GM18511 (cell line): ENCODE measurements at regions not wholly inside any gene's neighbourhood (a gene's known extent, or its start where the extent isn't known, plus 50 kb on each side); places are given as distances from the start of the nearest gene placed in this dataset.

ENCODE experiments used
- ATAC-seq: cut with Tn5 transposase; IDR thresholded peaks from one replicate; pipeline ENCODE4 v1.9.1; 2021; ENCODE audit warnings: mild to moderate bottlenecking, moderate library complexity; ENCODE audit not compliant: unreplicated experiment

DNA sequence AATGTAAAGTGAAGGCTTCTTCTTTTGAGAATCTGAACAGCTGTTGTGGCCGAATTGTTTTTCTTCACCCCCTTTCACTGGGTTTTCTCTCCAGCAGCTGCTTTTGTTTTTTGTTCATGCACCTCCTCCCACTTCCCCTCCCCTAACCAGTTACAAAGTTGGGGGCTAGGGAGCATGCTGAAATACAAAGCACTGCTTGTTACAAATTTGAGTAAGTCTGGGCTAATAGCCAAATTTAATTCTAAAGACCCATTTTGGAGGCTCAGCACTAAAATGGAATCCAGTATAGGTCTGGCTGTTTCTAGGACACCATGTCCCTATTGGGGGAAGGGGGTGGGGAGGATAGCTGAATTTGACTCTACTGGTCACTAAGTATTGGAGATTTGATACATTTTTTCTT is 89.2 kb upstream of the GPM6B start:
- ATAC-seq, result no peak

DNA sequence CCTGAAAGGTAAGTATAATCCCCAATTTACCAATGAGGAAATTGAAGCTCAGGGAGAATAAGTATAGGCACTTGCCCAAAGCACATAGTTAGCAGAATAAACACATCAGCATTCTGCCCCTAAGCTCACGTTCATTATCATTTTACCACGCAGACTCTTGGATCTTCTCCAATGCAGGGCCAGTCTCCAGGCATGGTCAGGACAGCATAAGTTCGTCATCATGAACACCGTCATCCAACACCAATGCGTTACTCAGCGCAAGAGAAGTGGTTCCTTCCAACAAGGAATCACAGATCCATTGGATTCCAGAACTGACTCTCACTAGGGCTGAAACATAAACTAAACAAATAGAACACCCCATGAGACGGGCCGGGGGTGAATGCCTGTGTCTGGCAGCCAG is 86.5 kb upstream of the GPM6B start:
- no peak for ATAC-seq

DNA sequence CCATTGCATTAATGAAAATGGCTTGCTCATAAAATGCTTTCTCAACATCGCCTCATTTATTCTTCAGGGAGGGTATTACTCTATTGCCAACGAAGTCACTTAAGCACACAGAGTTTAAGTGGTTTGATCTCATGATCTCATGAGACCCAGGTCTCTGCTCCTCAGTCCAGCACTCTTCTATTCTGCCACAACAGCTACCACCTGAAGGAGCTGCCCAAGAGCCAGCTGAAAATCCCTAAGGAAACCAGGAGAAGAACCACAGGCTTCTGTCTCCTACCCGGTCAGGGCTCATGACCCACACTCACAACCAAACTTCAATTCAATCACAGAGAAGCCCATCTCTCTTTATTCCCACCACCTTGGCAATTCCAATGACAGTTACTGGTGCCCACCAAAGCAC is 85.5 kb upstream of the GPM6B start:
- ATAC-seq, result no peak

DNA sequence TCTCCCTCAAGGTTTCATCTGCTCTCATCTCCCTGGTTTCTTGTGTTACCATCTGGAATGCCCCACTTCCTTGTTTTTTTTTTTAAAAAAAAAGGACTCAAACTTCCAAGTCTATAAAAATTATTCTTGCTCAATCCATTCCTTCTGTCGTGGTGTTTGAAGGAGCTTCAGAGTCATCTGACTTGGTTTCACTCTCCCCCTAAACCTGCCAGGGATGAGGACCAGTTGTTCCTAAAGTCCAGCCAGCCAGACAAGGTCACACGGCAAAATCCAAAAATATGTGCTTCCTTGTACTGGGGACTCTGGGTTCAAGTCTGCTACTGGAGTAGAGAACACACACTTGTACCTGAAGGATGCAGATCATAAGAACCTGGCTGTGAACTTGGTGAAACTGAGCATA is 84.5 kb upstream of the GPM6B start:
- no peak for ATAC-seq

DNA sequence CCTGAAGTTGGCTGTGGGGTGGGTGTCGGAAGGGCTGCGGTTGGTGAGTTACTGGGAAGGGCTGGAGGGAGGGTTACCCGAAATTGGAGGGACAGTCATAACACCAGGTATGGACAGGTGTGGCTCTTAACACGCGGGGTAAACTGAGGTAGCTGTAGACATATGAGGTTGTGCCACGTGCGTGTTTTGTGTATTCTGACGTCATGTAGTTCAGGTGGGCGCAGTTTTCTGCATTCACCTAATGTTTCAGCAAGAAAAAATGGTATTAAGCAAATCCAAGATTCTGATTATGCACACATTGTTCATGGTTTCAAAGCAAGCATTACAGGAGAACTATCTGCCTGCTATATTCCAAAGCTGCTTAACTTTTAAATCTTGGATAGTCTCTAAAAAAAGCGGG is 83.5 kb upstream of the GPM6B start:
- no peak for ATAC-seq

DNA sequence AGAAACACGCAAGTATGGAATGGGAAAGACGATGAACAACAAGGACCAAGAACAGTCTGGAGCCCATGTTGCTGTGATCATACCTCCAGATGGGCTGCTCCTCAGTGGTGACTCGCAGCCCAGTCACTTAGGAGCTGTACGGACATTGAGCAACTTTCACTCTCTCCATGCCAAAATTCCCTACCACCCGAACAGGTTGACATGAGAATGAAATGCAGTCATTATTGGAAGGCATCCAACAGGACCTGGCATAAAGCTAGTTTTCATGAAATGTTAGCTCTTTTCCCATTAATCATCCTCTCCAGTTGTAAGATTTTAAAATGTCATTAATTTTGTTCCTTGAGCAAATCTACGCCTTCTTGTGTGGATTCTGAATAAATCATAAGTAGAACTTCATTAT is 82.7 kb upstream of the GPM6B start:
- no peak for ATAC-seq

DNA sequence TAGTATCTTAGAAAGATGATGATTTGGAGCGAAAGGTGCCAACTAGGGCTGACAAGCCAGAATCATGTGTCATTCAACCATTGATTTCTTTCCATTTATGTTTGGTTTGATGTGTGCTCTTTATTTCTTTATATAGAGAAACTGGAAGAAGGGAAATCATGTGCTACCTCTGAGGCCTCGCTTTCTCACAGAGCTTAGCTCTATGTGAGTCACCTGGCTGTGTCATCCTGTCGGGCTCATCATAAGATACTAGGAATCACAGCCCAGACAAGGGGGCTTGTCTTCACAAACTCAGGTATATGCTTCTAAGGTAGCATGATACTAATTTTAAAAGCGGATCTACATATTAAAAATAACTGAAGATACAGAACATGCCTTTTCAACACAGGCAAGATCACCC is 81.7 kb upstream of the GPM6B start:
- ATAC-seq, result no peak

DNA sequence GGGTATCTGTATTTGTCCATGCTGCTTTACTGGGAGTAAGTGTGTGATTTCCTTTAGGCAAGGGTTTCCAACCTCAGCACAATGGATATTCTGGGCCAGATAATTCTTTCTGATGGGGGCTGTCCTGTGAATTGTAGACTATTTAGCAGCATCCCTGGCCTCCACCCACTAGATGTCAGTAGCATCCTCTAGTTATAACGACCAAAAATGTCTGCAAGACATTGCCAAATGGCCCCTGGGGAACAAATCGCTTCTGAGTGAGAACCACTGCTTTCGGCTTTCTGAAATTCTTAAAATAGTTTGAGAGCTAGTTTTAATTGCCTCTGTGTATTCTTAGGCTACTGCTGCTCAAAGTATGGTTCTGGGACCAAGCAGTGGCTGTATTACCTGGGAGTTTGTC is 81.2 kb upstream of the GPM6B start:
- peak; percentile 66 for ATAC-seq

DNA sequence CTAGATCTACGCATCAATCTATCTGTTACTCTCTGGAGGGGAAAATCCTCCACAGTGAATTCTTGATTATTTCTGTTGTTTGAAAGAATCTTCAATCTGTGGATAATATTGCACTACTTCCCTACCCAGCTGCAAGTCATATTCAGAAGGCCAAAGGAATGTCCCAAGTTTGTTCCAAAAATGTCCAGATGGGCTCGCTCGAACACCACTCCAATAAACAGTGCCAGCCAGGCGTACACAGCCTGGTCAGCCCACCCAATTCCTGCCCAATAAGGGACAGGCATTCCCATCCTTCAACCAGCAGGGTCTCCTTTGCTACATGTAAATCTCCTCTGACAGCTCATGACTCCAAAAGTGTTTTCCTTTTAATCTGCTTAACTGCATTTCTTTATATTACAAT is 80.7 kb upstream of the GPM6B start:
- no peak for ATAC-seq

DNA sequence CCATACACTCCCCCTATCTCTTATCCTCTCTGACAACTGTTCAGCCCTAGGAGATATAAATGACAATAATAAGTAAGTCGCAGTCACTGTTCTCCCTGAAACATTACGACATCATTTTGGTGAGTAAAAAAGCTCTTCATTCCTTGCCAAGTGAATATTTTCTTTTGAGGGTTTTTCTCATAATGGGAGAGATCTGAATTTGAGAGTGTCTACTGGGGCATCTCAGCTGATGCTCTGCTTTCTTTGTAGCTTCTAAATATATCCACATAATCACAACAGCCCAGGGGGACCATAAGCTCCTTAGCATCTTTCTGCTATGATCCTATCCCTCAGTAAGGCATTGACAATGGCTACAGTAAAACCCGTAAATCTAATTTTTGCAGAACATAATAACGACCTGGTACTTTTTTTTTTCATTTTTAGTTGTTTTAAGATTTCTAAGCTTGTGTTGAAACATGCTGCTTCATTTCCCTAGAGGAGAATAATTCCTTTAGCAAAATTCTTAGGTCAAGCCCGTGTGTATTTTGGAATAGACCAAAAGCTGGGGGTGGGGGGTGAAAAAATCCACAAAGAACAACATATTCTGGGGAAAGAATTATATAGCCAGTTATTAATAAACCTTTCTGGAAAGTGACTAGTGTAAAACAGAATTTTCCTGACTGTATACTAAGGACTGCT is 78.1 kb upstream of the GPM6B start:
- no peak for ATAC-seq

DNA sequence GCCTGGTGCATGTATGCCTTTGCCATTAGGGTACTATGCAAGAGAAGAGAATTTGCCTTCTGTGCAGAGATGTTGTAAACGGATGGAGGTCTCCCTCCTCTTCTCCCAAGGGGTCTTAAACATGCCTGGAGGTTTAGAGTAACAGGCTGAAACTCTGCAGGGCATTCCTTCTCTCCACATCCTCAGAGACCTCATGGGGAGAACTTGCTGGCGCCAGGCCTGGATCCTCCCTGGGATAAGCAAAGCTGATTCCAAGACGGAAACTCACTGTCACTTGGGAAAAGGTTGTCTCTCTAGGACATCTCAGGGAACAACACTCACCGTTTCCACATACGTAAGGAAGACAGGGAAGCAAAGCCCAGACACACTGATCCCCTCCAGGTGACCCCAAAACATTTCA is 76.9 kb upstream of the GPM6B start:
- no peak for ATAC-seq

DNA sequence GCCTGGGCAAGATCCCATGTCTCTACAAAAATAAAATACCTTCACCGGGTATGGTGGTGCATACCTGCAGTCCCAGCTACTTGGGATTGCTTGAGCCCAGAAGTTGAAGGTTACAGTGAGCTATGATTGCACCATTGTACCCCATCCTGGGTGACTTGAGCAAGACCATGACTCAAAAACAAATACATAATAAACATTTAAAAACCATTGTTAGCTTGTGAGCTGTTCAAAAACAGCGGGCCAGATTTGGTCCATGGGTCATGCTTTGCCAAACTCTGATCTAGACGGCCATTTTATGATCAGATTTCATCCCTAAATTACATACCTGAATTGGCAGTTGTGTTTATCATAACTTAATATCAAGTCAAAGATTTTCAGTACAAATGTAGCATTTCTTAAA is 76.0 kb upstream of the GPM6B start:
- ATAC-seq, result no peak

DNA sequence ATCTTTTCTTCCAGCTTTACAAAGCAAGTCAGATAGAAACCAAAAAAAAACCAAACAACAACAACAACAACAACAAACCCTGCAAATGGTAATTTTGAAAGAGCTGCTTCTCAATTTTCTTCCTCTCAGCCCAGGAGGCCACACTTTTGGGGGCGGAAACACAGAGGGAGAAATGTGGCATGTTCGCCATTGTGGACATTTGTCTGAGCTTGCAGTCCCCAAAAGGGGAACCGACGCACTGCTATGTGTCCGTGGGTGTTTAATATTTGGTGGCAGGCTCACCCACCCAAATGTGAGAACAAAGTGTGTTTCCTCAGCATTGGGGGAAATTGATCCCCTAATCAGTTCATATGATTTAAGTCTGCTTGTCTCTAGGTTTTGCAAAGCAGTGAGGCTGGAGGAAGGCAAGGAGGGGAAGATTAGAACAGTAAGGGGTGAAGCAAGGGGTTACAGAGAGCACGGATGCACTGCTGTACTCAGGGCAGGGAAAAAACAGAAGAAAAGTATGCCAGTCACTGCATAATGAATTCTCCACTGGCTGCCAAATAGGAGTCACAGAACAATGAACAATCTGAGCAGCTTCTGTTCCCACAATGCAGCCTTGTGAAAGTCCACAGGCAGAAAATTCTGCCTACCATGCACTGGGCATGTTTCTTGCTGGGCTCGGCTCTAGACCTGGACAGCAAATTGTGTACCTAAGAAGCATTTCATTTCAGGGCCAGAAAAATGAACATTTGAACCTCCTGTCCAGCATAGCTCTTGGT is 74.7 kb upstream of the GPM6B start:
- no peak for ATAC-seq

DNA sequence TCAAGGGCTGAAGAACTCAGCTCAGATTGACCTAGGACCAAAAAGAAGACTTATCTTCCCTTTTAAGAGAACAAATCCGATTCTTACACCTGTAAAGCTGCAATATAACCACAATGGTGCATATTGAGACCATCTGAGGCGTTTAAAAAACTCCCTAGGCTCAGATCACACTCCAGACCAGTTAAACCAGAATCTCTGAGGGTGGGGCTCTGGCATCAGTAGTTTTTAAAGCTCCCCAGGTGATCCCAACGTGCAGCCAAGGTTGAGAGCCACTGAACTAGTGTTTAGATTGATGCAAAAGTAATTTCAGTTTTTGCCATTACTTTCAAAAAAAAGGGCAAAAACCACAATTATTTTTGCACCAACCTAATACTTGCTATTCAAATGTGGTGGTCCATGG is 73.9 kb upstream of the GPM6B start:
- ATAC-seq, result no peak

DNA sequence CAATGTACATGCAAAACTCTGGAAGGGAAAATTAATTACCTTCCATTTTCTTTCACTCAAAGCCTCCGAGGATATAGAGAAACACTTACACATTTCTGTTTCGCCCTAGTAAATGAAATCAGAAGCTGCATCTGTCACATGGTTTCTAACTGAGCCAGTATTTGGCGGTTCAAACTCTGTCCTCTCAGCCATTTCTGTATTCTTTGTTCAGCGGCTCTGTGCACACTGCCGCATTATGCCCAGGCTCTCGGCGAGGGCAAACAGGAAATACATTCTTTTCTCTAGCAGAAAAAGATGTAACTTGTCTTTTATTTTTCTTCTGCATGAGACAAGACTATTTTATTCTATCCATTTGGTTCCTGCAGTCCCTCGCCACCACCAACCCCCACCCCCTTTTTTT is 71.4 kb upstream of the GPM6B start:
- no peak for ATAC-seq

DNA sequence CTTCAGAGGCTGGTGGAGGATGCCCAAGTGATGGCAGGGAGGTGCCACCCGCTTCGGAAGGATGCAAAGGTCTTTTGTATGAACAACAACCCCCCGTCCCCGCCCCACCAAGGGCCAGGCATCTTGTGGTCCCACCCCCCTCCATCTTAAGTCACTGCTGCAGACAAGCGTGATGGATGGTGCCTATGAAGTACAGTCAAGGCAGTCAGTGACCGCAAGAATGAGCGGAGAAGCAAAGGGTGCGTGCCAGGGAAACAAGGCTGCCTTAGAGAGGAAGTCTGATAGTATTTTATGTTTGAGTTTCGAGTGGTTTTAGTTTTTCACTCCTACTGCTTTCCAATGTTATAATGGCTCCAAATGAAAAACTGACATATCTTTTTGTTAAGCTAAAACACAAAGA is 68.7 kb upstream of the GPM6B start:
- no peak for ATAC-seq

DNA sequence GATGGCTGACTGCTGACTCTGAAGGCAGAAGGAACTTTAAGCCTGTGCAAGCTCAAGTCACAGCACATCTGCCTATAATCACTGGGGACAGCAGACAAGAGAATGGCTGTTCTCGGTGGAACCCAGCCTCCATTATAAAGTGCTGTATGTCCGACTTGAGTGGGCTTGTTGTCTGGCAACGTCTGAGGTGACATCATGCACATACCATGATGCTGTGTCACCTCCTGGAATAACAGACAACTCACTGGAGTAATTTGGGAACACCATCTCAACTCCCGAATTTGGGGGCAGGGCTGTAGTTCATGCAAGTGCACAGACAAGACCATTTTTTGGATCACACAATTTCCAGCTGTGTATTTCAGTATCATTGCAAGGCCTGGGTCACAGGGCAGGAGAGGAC is 59.8 kb upstream of the GPM6B start:
- no peak for ATAC-seq

DNA sequence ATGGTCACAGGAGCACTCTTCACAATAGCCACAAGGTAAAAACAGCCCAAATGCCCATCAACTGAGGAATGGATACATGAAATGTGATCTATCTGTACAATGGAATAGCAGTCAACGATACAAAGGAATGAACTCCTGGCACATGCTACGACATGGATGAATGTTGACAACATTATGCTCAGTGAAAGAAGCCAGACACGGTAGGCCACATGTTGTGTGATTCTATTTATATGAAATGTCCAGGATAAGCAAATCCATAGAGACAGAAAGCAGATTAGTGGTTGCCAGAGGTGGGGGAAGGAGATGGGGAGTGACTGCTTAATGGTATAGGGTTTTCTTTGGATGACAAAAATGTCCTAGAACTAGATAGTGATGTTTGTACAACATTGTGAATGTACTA is 58.7 kb upstream of the GPM6B start:
- ATAC-seq, result no peak

DNA sequence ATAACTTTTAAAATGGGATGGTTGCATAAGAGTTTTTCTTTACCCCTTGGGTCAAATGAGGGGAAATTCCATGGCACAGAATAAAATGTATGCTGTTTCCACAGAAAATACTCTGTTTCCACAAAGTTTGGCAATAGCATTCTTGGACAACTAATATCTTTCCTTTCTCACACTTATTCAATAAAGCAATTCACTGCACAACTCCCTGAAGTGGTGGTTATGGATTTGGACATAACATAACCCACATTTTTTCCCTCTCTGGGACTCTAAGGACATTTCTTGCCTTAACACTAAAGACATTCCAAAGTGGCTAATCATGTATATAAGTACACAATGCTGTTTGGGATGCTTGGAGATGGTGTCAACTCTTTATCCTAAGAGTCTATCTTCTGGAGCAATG is 51.7 kb upstream of the GPM6B start:
- ATAC-seq, result no peak
